ENCODE measurements at regions not wholly inside any gene's neighbourhood (a gene's known extent, or its start where the extent isn't known, plus 50 kb on each side); places are given as distances from the start of the nearest gene placed in this dataset.

- TF ChIP-seq CTCF (IDR thresholded peaks at IDR 0.05) (no peak), POLR2A (IDR thresholded peaks at IDR 0.05) (no peak)
These were observed 60.5 kb upstream of the SOD1 start for GRCh38 chr21:31599013-31599412.
